HG03060 (cell line): ENCODE measurements at regions not wholly inside any gene's neighbourhood (a gene's known extent, or its start where the extent isn't known, plus 50 kb on each side); places are given as distances from the start of the nearest gene placed in this dataset.
"Not testable (repeated sequence)": the region's sequence is repeated elsewhere in the genome, so short reads cannot be mapped to it uniquely, and the experiment has no call there.

ENCODE experiments used
- ATAC-seq: cut with Tn5 transposase; IDR thresholded peaks from one replicate; pipeline ENCODE4 v1.9.1; 2021; ENCODE audit warnings: low read depth, moderate number of reproducible peaks; ENCODE audit not compliant: unreplicated experiment

- ATAC-seq, result not testable (repeated sequence)
These were observed 422.0 kb upstream of the DPH6 start for GRCh38 chr15:35967968-35968367.

GRCh38 chr15:35973029-35973428 is 427.1 kb upstream of the DPH6 start:
- no peak for ATAC-seq

- ATAC-seq, result no peak
These were observed 428.1 kb upstream of the DPH6 start for GRCh38 chr15:35974052-35974451.

- ATAC-seq, result no peak
These were observed 430.0 kb upstream of the DPH6 start for GRCh38 chr15:35975941-35976340.

GRCh38 chr15:35979608-35980007 is 433.6 kb upstream of the DPH6 start:
- no peak for ATAC-seq

GRCh38 chr15:35980719-35981118 is 434.8 kb upstream of the DPH6 start:
- no peak for ATAC-seq

GRCh38 chr15:35986191-35986721 is 440.3 kb upstream of the DPH6 start:
- ATAC-seq, result no peak

GRCh38 chr15:35987056-35987455 is 441.1 kb upstream of the DPH6 start:
- no peak for ATAC-seq

GRCh38 chr15:35991386-35991785 is 445.4 kb upstream of the DPH6 start:
- ATAC-seq, result no peak

- ATAC-seq, result no peak
These were observed 446.8 kb upstream of the DPH6 start for GRCh38 chr15:35992791-35993190.

- ATAC-seq, result no peak
These were observed 447.2 kb upstream of the DPH6 start for GRCh38 chr15:35993196-35993595.

GRCh38 chr15:35994876-35995275 is 448.9 kb upstream of the DPH6 start:
- no peak for ATAC-seq

- ATAC-seq, result no peak
These were observed 453.0 kb upstream of the DPH6 start for GRCh38 chr15:35998663-35999602.

- ATAC-seq, result no peak
These were observed 459.0 kb upstream of the DPH6 start for GRCh38 chr15:36004891-36005490.

- no peak for ATAC-seq
These were observed 459.6 kb upstream of the DPH6 start for GRCh38 chr15:36005542-36005941.

- ATAC-seq, result no peak
These were observed 461.7 kb upstream of the DPH6 start for GRCh38 chr15:36007699-36008098.

GRCh38 chr15:36008719-36009118 is 462.8 kb upstream of the DPH6 start:
- ATAC-seq, result no peak

GRCh38 chr15:36024031-36024688 is 478.2 kb upstream of the DPH6 start:
- no peak for ATAC-seq

GRCh38 chr15:36026627-36027283 is 480.8 kb upstream of the DPH6 start:
- no peak for ATAC-seq

- ATAC-seq, result no peak
These were observed 483.7 kb upstream of the DPH6 start for GRCh38 chr15:36029606-36030210.
